ENCODE measurements at regions not wholly inside any gene's neighbourhood (a gene's known extent, or its start where the extent isn't known, plus 50 kb on each side); places are given as distances from the start of the nearest gene placed in this dataset.
A peak's percentile ranks its signal among the peaks of the same experiment; 100 is the strongest.

- Histone ChIP-seq H3K9me3 (no peaks in the 10 kb centered on the region), H3K4me3 (no peak overlapping the region), H3K36me3 (ENCODE audit: low read depth) (no peaks in the 10 kb centered on the region), H3K4me1 (ENCODE audit: low read depth) (no peaks in the 10 kb centered on the region)
- DNase-seq (no peak), ATAC-seq (no peak)
- intact Hi-C loops (cut with DNase I, micrococcal nuclease): no loop called here
- TF ChIP-seq CTCF (IDR thresholded peaks at IDR 0.05): no peak
These were observed 203.7 kb upstream of the TUT7 start for GRCh38 chr9:86557918-86558317.

GRCh38 chr9:86557063-86557766 is 203.0 kb upstream of the TUT7 start:
- H3K4me3 ChIP-seq: no peak overlapping the region
- no peak for DNase-seq
- no peaks in the 10 kb centered on the region for H3K4me1 ChIP-seq (ENCODE audit: low read depth)
- ATAC-seq: peak; percentile 18
- no peak for TF ChIP-seq CTCF (IDR thresholded peaks at IDR 0.05)
- intact Hi-C loops (cut with DNase I, micrococcal nuclease): no loop called here
- H3K9me3 ChIP-seq: no peaks in the 10 kb centered on the region
- no peaks in the 10 kb centered on the region for H3K36me3 ChIP-seq (ENCODE audit: low read depth)

- Histone ChIP-seq H3K9me3 (no peaks in the 10 kb centered on the region), H3K36me3 (ENCODE audit: low read depth) (no peaks in the 10 kb centered on the region), H3K4me3 (no peak overlapping the region), H3K4me1 (ENCODE audit: low read depth) (no peaks in the 10 kb centered on the region)
- DNase-seq (no peak), ATAC-seq (no peak)
- TF ChIP-seq CTCF (IDR thresholded peaks at IDR 0.05): no peak
- intact Hi-C loops (cut with DNase I, micrococcal nuclease): no loop called here
These were observed 201.5 kb upstream of the TUT7 start for GRCh38 chr9:86555661-86556060.

- ATAC-seq (no peak), DNase-seq (no peak)
- H3K9me3 ChIP-seq: no peaks in the 10 kb centered on the region
- H3K4me1 ChIP-seq (ENCODE audit: low read depth): no peaks in the 10 kb centered on the region
- no peak for TF ChIP-seq CTCF (IDR thresholded peaks at IDR 0.05)
- no peak overlapping the region for H3K4me3 ChIP-seq
- intact Hi-C loops (cut with DNase I, micrococcal nuclease): no loop called here
- no peaks in the 10 kb centered on the region for H3K36me3 ChIP-seq (ENCODE audit: low read depth)
These were observed 196.2 kb upstream of the TUT7 start for GRCh38 chr9:86550401-86550800.

- Histone ChIP-seq H3K9me3 (no peaks in the 10 kb centered on the region), H3K4me1 (ENCODE audit: low read depth) (no peaks in the 10 kb centered on the region), H3K4me3 (no peak overlapping the region), H3K36me3 (ENCODE audit: low read depth) (no peaks in the 10 kb centered on the region)
- no peak for TF ChIP-seq CTCF (IDR thresholded peaks at IDR 0.05)
- no peak for DNase-seq
- ATAC-seq: no peak
- intact Hi-C loops (cut with DNase I, micrococcal nuclease): no loop called here
These were observed 195.7 kb upstream of the TUT7 start for GRCh38 chr9:86549920-86550319.

GRCh38 chr9:86549401-86549811 is 195.2 kb upstream of the TUT7 start:
- ATAC-seq (no peak), DNase-seq (no peak)
- Histone ChIP-seq H3K9me3 (no peaks in the 10 kb centered on the region), H3K36me3 (ENCODE audit: low read depth) (no peaks in the 10 kb centered on the region), H3K4me3 (no peak overlapping the region), H3K4me1 (ENCODE audit: low read depth) (no peaks in the 10 kb centered on the region)
- TF ChIP-seq CTCF (IDR thresholded peaks at IDR 0.05): no peak
- intact Hi-C loops (cut with DNase I, micrococcal nuclease): no loop called here
